Omental fat pad (tissue), 3 donors: ENCODE measurements at regions not wholly inside any gene's neighbourhood (a gene's known extent, or its start where the extent isn't known, plus 50 kb on each side); places are given as distances from the start of the nearest gene placed in this dataset.

Source experiments
- ATAC-seq: fragments of 150-250 bp; one replicate; pipeline ENCODE4 v1.9.1; 2016; ENCODE audit warnings: mild to moderate bottlenecking, moderate library complexity; ENCODE audit not compliant: low FRiP score
- DNase-seq: peaks from one replicate; pipeline ENCODE4 v3.0.0-alpha.2; 2019; ENCODE audit warnings: low spot score
- CTCF ChIP-seq, 3 donors: fragments of 450-650 bp; IDR thresholded peaks; one replicate each; pipeline ENCODE4 v1.5.1; 2016 to 2017; ENCODE audit warnings: antibody characterized with exemption in 3 of 3, mild to moderate bottlenecking in 3 of 3, moderate library complexity in 2 of 3

- TF ChIP-seq CTCF (IDR thresholded peaks at IDR 0.05), result no peak
- ATAC-seq, result no peak
- no peak for DNase-seq
Observed at GRCh38 chr6:90444160-90444714, 142.6 kb downstream of the MAP3K7 start.

GRCh38 chr6:90442366-90442765 lies 144.5 kb downstream of the MAP3K7 start:
- DNase-seq (no peak), ATAC-seq (no peak)
- TF ChIP-seq CTCF (IDR thresholded peaks at IDR 0.05), result no peak

- DNase-seq (no peak), ATAC-seq (no peak)
- TF ChIP-seq CTCF (IDR thresholded peaks at IDR 0.05), result no peak
Observed at GRCh38 chr6:90440586-90441283, 144.1 kb upstream of the BACH2 start.

- no peak for TF ChIP-seq CTCF (IDR thresholded peaks at IDR 0.05)
- ATAC-seq (no peak), DNase-seq (no peak)
Observed at GRCh38 chr6:90439586-90439985, 142.9 kb upstream of the BACH2 start.

GRCh38 chr6:90436403-90436802 lies 139.8 kb upstream of the BACH2 start:
- TF ChIP-seq CTCF (IDR thresholded peaks at IDR 0.05), result no peak
- DNase-seq, result no peak

GRCh38 chr6:90435207-90435899 lies 138.7 kb upstream of the BACH2 start:
- no peak for ATAC-seq
- TF ChIP-seq CTCF (IDR thresholded peaks at IDR 0.05), result no peak
- DNase-seq, result no peak

More at GRCh38 chr6:90436403-90436802, 139.8 kb upstream of the BACH2 start:
- no peak for ATAC-seq
